Esophagus muscularis mucosa (tissue), 3 donors: ENCODE measurements at regions not wholly inside any gene's neighbourhood (a gene's known extent, or its start where the extent isn't known, plus 50 kb on each side); places are given as distances from the start of the nearest gene placed in this dataset.

Experiments
- POLR2A ChIP-seq: fragments of 450-650 bp; IDR thresholded peaks from one replicate; pipeline ENCODE4 v1.6.1; 2017; ENCODE audit warnings: antibody characterized with exemption, moderate library complexity, mild to moderate bottlenecking, low read depth
- POLR2AphosphoS5 ChIP-seq, 2 donors: sonication (generic); formaldehyde crosslinking; IDR thresholded peaks; one replicate each; pipeline ENCODE4 v1.6.1; 2017; ENCODE audit warnings: antibody characterized with exemption in 2 of 2
- TF ChIP-seq, protein P1 (sequence below), 3 experiments: fragments of 200-600 bp in 2 of 3; fragments of 450-650 bp in 1 of 3; sonication (generic) in 2 of 3; IDR thresholded peaks; one replicate each; pipeline ENCODE4 v1.5.1; 2017 to 2019; ENCODE audit warnings: antibody characterized with exemption in 3 of 3, mild to moderate bottlenecking in 2 of 3, moderate library complexity in 1 of 3

DNA sequence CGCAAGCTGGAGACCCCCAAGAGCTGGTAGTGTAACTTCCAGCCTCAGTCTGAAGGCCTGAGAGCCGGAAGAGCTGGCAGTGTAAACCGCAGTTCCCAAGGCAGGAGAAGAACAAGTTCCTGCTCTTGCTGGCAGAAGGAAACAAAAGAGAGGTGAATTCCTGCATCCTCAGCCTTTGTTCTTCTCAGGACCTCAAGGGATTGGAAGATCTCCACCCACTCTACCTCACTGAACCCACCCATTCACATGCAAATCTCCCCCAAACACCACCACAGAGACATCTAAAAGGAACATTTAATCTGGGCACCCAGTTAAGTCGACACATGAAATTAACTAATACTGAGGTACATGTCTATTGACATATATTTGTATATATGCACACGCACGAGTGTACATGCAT, 1310.3 kb downstream of the TBC1D22A start:
- TF ChIP-seq, protein P1, sequence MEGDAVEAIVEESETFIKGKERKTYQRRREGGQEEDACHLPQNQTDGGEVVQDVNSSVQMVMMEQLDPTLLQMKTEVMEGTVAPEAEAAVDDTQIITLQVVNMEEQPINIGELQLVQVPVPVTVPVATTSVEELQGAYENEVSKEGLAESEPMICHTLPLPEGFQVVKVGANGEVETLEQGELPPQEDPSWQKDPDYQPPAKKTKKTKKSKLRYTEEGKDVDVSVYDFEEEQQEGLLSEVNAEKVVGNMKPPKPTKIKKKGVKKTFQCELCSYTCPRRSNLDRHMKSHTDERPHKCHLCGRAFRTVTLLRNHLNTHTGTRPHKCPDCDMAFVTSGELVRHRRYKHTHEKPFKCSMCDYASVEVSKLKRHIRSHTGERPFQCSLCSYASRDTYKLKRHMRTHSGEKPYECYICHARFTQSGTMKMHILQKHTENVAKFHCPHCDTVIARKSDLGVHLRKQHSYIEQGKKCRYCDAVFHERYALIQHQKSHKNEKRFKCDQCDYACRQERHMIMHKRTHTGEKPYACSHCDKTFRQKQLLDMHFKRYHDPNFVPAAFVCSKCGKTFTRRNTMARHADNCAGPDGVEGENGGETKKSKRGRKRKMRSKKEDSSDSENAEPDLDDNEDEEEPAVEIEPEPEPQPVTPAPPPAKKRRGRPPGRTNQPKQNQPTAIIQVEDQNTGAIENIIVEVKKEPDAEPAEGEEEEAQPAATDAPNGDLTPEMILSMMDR (IDR thresholded peaks at IDR 0.05) = no peak
- TF ChIP-seq POLR2AphosphoS5 (IDR thresholded peaks at IDR 0.05) (no peak), POLR2A (no peak)
